ENCODE measurements at regions not wholly inside any gene's neighbourhood (a gene's known extent, or its start where the extent isn't known, plus 50 kb on each side); places are given as distances from the start of the nearest gene placed in this dataset.

DNA sequence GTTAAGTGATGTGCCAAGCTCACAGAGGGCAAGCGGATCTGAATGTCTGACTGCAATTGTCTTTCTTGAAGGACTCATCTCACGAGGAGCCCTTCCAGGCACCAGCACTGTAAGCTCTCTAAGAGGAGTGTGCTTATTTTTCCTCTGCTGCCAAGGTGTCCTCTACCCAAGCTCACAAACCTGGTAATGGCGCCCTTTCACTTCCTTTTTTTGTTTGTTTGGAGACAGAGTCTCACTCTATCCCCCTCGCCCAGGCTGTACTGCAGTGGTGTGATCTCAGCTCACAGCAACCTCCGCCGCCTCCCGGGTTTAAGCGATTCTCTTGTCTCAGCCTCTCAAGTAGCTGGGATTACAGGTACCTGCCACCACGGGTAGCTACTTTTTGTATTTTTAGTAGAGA lies 233.8 kb downstream of the MAP2K4 start:
- TF ChIP-seq, protein P1, sequence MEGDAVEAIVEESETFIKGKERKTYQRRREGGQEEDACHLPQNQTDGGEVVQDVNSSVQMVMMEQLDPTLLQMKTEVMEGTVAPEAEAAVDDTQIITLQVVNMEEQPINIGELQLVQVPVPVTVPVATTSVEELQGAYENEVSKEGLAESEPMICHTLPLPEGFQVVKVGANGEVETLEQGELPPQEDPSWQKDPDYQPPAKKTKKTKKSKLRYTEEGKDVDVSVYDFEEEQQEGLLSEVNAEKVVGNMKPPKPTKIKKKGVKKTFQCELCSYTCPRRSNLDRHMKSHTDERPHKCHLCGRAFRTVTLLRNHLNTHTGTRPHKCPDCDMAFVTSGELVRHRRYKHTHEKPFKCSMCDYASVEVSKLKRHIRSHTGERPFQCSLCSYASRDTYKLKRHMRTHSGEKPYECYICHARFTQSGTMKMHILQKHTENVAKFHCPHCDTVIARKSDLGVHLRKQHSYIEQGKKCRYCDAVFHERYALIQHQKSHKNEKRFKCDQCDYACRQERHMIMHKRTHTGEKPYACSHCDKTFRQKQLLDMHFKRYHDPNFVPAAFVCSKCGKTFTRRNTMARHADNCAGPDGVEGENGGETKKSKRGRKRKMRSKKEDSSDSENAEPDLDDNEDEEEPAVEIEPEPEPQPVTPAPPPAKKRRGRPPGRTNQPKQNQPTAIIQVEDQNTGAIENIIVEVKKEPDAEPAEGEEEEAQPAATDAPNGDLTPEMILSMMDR (IDR thresholded peaks at IDR 0.05): no peak
- no peak for TF ChIP-seq POLR2A (IDR thresholded peaks at IDR 0.05)
- TF ChIP-seq POLR2AphosphoS5 (IDR thresholded peaks at IDR 0.05): no peak
- TF ChIP-seq EP300 (IDR thresholded peaks at IDR 0.05): no peak
